ENCODE measurements at regions not wholly inside any gene's neighbourhood (a gene's known extent, or its start where the extent isn't known, plus 50 kb on each side); places are given as distances from the start of the nearest gene placed in this dataset.

DNA sequence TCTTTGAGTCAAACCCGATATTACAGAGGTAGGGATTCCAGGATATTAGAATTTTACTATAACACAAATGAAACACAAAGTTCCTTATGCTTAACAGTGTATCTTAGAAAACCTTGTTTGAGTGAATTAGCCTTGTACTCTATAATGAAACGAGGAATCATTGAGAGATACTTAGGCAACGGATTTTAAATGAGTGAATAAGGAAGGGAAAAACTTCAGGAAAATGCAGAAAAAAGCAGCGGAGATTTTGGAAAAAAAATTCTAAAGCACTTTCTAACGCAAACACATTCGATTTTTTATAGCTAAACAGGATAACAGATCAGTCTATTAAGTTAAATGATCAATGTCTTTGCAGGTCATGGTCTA lies 137.3 kb downstream of the HFE start:
- TF ChIP-seq, protein P1, sequence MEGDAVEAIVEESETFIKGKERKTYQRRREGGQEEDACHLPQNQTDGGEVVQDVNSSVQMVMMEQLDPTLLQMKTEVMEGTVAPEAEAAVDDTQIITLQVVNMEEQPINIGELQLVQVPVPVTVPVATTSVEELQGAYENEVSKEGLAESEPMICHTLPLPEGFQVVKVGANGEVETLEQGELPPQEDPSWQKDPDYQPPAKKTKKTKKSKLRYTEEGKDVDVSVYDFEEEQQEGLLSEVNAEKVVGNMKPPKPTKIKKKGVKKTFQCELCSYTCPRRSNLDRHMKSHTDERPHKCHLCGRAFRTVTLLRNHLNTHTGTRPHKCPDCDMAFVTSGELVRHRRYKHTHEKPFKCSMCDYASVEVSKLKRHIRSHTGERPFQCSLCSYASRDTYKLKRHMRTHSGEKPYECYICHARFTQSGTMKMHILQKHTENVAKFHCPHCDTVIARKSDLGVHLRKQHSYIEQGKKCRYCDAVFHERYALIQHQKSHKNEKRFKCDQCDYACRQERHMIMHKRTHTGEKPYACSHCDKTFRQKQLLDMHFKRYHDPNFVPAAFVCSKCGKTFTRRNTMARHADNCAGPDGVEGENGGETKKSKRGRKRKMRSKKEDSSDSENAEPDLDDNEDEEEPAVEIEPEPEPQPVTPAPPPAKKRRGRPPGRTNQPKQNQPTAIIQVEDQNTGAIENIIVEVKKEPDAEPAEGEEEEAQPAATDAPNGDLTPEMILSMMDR (IDR thresholded peaks at IDR 0.05), result no peak
- TF ChIP-seq POLR2A (IDR thresholded peaks at IDR 0.05), result no peak
